ENCODE measurements at regions not wholly inside any gene's neighbourhood (a gene's known extent, or its start where the extent isn't known, plus 50 kb on each side); places are given as distances from the start of the nearest gene placed in this dataset.

DNA sequence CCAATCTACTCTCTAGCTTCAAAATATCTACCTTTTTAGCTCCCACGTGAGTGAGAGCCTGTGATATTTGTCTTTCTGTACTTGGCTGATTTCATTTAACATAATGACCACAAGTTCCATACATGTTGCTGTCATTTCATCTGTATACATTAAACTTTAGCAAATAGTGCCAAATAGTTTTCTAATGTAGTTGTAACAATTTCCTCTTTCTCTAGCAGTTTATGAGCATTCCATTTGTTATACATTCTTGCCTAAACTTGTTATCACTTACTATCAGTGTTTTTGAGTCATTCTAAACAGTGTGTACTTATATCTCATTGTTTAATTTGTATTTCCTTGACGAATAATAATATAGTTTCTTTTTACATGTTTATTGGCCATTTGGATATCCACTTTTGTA, 77.2 kb downstream of the NEUROD6 start:
- Histone ChIP-seq H3K36me3 (ENCODE audit: control insufficient read depth, insufficient read depth, low read length) (no peaks in the 10 kb centered on the region), H3K27ac (ENCODE audit: low read depth, low read length) (no peak overlapping the region), H3K4me3 (ENCODE audit: low read length) (no peak overlapping the region), H3K9me3 (ENCODE audit: control insufficient read depth, low read length) (no peaks in the 10 kb centered on the region), H3K9ac (ENCODE audit: extremely low read depth, low read length, poor library complexity, severe bottlenecking) (no peak overlapping the region), H3K4me1 (ENCODE audit: control insufficient read depth, insufficient read depth, low read length) (no peaks in the 10 kb centered on the region), H3K27me3 (ENCODE audit: control insufficient read depth, insufficient read depth, low read length, poor library complexity, severe bottlenecking) (no peaks in the 10 kb centered on the region)
- Mint-ChIP-seq H3K9me3 (no peaks in the 10 kb centered on the region), H3K36me3 (ENCODE audit: low read depth) (no peaks in the 10 kb centered on the region), H3K27ac (no peak overlapping the region), H3K4me3 (no peak overlapping the region), H3K4me1 (peaks cover 4% of the 10 kb centered on the region), H3K27me3 (ENCODE audit: insufficient read depth) (no peaks in the 10 kb centered on the region)
- 89% methylated on average over 1 of the region's 2 CpGs; no CpG with 5 or more reads in 1 of the 2 experiments for WGBS, 2 experiments (ENCODE audit: insufficient coverage in 1 of 2, insufficient read length in 1 of 2)
- DNase-seq = no peak
- TF ChIP-seq, protein P1, sequence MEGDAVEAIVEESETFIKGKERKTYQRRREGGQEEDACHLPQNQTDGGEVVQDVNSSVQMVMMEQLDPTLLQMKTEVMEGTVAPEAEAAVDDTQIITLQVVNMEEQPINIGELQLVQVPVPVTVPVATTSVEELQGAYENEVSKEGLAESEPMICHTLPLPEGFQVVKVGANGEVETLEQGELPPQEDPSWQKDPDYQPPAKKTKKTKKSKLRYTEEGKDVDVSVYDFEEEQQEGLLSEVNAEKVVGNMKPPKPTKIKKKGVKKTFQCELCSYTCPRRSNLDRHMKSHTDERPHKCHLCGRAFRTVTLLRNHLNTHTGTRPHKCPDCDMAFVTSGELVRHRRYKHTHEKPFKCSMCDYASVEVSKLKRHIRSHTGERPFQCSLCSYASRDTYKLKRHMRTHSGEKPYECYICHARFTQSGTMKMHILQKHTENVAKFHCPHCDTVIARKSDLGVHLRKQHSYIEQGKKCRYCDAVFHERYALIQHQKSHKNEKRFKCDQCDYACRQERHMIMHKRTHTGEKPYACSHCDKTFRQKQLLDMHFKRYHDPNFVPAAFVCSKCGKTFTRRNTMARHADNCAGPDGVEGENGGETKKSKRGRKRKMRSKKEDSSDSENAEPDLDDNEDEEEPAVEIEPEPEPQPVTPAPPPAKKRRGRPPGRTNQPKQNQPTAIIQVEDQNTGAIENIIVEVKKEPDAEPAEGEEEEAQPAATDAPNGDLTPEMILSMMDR (conservative IDR thresholded peaks at IDR 0.05) = no peak

DNA sequence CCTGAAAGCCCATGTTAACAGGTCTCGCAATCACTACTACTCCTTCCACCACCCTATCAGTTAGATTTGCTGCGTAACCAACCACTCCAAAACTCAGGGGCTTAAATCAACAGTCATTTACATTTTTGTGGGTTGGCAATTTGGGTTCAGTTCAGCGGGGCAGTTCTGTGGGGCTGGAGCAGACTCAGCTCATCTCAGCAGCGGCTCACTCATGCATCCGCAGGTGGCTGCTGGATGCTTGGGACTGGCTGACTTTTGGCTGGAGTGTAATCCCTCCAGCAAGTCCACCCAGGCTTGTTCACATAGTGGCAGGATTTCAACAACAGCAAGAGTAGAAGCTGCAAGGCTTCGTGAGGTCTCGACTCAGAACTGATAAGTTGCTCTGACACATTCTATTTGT, 79.2 kb downstream of the NEUROD6 start:
- no peaks in the 10 kb centered on the region for H3K27me3 Mint-ChIP-seq (ENCODE audit: insufficient read depth)
- H3K27ac Mint-ChIP-seq = no peak overlapping the region
- H3K36me3 Mint-ChIP-seq (ENCODE audit: low read depth) = no peaks in the 10 kb centered on the region
- Histone ChIP-seq H3K27ac (ENCODE audit: low read depth, low read length) (no peak overlapping the region), H3K4me1 (ENCODE audit: control insufficient read depth, insufficient read depth, low read length) (no peaks in the 10 kb centered on the region), H3K9me3 (ENCODE audit: control insufficient read depth, low read length) (no peaks in the 10 kb centered on the region), H3K27me3 (ENCODE audit: control insufficient read depth, insufficient read depth, low read length, poor library complexity, severe bottlenecking) (no peaks in the 10 kb centered on the region), H3K36me3 (ENCODE audit: control insufficient read depth, insufficient read depth, low read length) (no peaks in the 10 kb centered on the region), H3K9ac (ENCODE audit: extremely low read depth, low read length, poor library complexity, severe bottlenecking) (no peak overlapping the region), H3K4me3 (ENCODE audit: low read length) (no peak overlapping the region)
- 67 to 74% methylated on average over 6 to 7 of the region's 7 CpGs for WGBS, 2 experiments (ENCODE audit: insufficient coverage in 1 of 2, insufficient read length in 1 of 2)
- H3K9me3 Mint-ChIP-seq = no peaks in the 10 kb centered on the region
- peaks cover 4% of the 10 kb centered on the region for H3K4me1 Mint-ChIP-seq
- no peak overlapping the region for H3K4me3 Mint-ChIP-seq
- peak; percentile 58 for DNase-seq
- TF ChIP-seq, protein P1 (conservative IDR thresholded peaks at IDR 0.05) = no peak

DNA sequence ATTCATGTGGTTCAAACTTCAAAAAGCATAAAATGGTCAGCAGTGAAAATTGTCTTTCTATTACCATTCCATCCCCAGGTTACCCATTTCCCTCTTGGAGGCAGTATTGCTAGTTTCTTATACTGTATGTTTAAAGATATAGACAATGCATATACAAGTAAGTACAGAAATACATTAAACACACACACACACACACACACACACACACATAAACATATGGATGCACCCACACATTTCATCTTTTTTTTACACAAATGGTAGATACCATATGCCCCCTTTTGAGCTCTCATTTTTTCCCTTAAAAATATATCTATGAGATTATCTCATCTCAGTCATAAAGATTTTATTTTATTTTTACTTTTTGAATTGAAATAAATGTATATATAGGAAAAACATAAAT, 79.7 kb downstream of the NEUROD6 start:
- no peaks in the 10 kb centered on the region for H3K4me1 ChIP-seq (ENCODE audit: control insufficient read depth, insufficient read depth, low read length)
- H3K4me3 ChIP-seq (ENCODE audit: low read length) = no peak overlapping the region
- H3K27me3 Mint-ChIP-seq (ENCODE audit: insufficient read depth) = no peaks in the 10 kb centered on the region
- H3K4me3 Mint-ChIP-seq = no peak overlapping the region
- H3K36me3 ChIP-seq (ENCODE audit: control insufficient read depth, insufficient read depth, low read length) = no peaks in the 10 kb centered on the region
- H3K36me3 Mint-ChIP-seq (ENCODE audit: low read depth) = no peaks in the 10 kb centered on the region
- H3K9me3 Mint-ChIP-seq = no peaks in the 10 kb centered on the region
- no peak overlapping the region for H3K27ac ChIP-seq (ENCODE audit: low read depth, low read length)
- peaks cover 4% of the 10 kb centered on the region for H3K4me1 Mint-ChIP-seq
- DNase-seq = no peak
- no peaks in the 10 kb centered on the region for H3K9me3 ChIP-seq (ENCODE audit: control insufficient read depth, low read length)
- no peaks in the 10 kb centered on the region for H3K27me3 ChIP-seq (ENCODE audit: control insufficient read depth, insufficient read depth, low read length, poor library complexity, severe bottlenecking)
- no peak overlapping the region for H3K27ac Mint-ChIP-seq
- H3K9ac ChIP-seq (ENCODE audit: extremely low read depth, low read length, poor library complexity, severe bottlenecking) = no peak overlapping the region
- TF ChIP-seq, protein P1 (conservative IDR thresholded peaks at IDR 0.05) = no peak

Measured in endodermal cell (in vitro differentiated cells).